Keratinocyte (primary cell): ENCODE measurements at regions not wholly inside any gene's neighbourhood (a gene's known extent, or its start where the extent isn't known, plus 50 kb on each side); places are given as distances from the start of the nearest gene placed in this dataset.

ENCODE experiments used
- CTCF ChIP-seq, 3 experiments: IDR thresholded peaks in 1 of 3; conservative IDR thresholded peaks in 1 of 3; optimal IDR thresholded peaks in 1 of 3; 2 replicates in 2 of 3; 3 replicates in 1 of 3; pipeline versions ENCODE3 to v1.5.1; 2011; ENCODE audit warnings: low read length in 3 of 3, mild to moderate bottlenecking in 3 of 3, moderate library complexity in 2 of 3, control low read depth in 1 of 3, inconsistent platforms in 1 of 3; ENCODE audit not compliant: insufficient read depth in 2 of 3; ENCODE audit errors: extremely low read depth in 1 of 3
- EZH2 ChIP-seq: IDR thresholded peaks from one replicate; pipeline ENCODE4 v1.6.1; 2012; ENCODE audit warnings: inconsistent platforms, mild to moderate bottlenecking, low read length, moderate library complexity

GRCh38 chr6:141134723-141135122 is 998.0 kb upstream of the GJE1 start:
- TF ChIP-seq CTCF (optimal IDR thresholded peaks at IDR 0.05 in 1 of 3, IDR thresholded peaks at IDR 0.05 in 1 of 3, conservative IDR thresholded peaks at IDR 0.05 in 1 of 3; ENCODE audit: extremely low read depth in 1 of 3, insufficient read depth in 2 of 3, low read length in 3 of 3) (no peak), EZH2 (no peak)
